SK-N-SH (cell line): ENCODE measurements at regions not wholly inside any gene's neighbourhood (a gene's known extent, or its start where the extent isn't known, plus 50 kb on each side); places are given as distances from the start of the nearest gene placed in this dataset.

Experiments used
- CTCF ChIA-PET: fragments of 300-600, 350-600 bp; formaldehyde crosslinking; extraction: SDS; loops from one replicate; lab custom pipeline; 2021; lab: Yijun Ruan, JAX
- POLR2A ChIA-PET: fragments of 350-600 bp; sonication (Branson Sonifier 250); formaldehyde crosslinking; extraction: SDS; loops from one replicate; lab custom pipeline; 2020; ENCODE audit warnings: antibody characterized with exemption, inconsistent platforms; lab: Yijun Ruan, JAX
- DNase-seq: peaks from one replicate; pipeline ENCODE4 v3.0.0; 2012
- H2AFZ ChIP-seq: fragments of 200-600 bp; sonication (generic); 2 replicates; pipeline ENCODE4 v1.8.1; 2016; ENCODE audit warnings: antibody characterized with exemption, mild to moderate bottlenecking, low read depth
- H3F3A ChIP-seq: fragments of 200-600 bp; sonication (generic); replicated peaks from 2 replicates; pipeline ENCODE3; 2016; ENCODE audit warnings: antibody characterized with exemption, mild to moderate bottlenecking; ENCODE audit not compliant: insufficient read depth
- H3K27ac ChIP-seq, 2 experiments: fragments of 200-500 bp in 1 of 2; fragments of 200-600 bp in 1 of 2; sonication (Bioruptor generic) in 1 of 2; sonication (generic), shearing (Covaris generic) in 1 of 2; 2 replicates each; pipeline versions ENCODE4 v1.5.1 to v1.6.1; 2014 to 2016; ENCODE audit warnings: low read depth in 2 of 2, inconsistent platforms in 1 of 2, low read length in 1 of 2, mild to moderate bottlenecking in 1 of 2, mixed read lengths in 1 of 2
- H3K27me3 ChIP-seq: fragments of 200-600 bp; sonication (generic), shearing (Covaris generic); 2 replicates; pipeline ENCODE4 v1.6.1; 2016; ENCODE audit warnings: mixed run types; ENCODE audit not compliant: insufficient read depth
- H3K36me3 ChIP-seq, 2 experiments: fragments of 200-500 bp in 1 of 2; fragments of 200-600 bp in 1 of 2; sonication (Bioruptor generic) in 1 of 2; sonication (generic) in 1 of 2; replicated peaks in 1 of 2; 2 replicates each; pipeline versions ENCODE3 to v1.5.1; 2014 to 2016; ENCODE audit warnings: low read length in 1 of 2, mild to moderate bottlenecking in 1 of 2; ENCODE audit not compliant: insufficient read depth in 2 of 2, control insufficient read depth in 1 of 2
- H3K4me1 ChIP-seq, 2 experiments: fragments of 200-500 bp in 1 of 2; fragments of 200-600 bp in 1 of 2; sonication (Bioruptor generic) in 1 of 2; sonication (generic), shearing (Covaris generic) in 1 of 2; 2 replicates each; pipeline versions ENCODE4 v1.5.1 to v1.6.1; 2014 to 2016; ENCODE audit warnings: low read depth in 1 of 2, low read length in 1 of 2, mixed run types in 1 of 2; ENCODE audit not compliant: insufficient read depth in 2 of 2, control insufficient read depth in 1 of 2
- H3K4me2 ChIP-seq: fragments of 200-600 bp; sonication (generic), shearing (Covaris generic); 2 replicates; pipeline ENCODE4 v1.6.1; 2017; ENCODE audit warnings: mixed run types
- H3K4me3 ChIP-seq, 2 experiments: fragments of 200-500 bp in 1 of 2; fragments of 200-600 bp in 1 of 2; sonication (Bioruptor generic) in 1 of 2; sonication (generic), shearing (Covaris generic) in 1 of 2; 2 replicates each; pipeline versions ENCODE4 v1.5.1 to v1.8.1; 2014 to 2016; ENCODE audit warnings: low read depth in 2 of 2, inconsistent platforms in 1 of 2, low read length in 1 of 2, mild to moderate bottlenecking in 1 of 2, mixed read lengths in 1 of 2, moderate library complexity in 1 of 2
- H3K79me2 ChIP-seq: fragments of 200-600 bp; sonication (generic); 2 replicates; pipeline ENCODE4 v1.8.1; 2017; ENCODE audit warnings: mild to moderate bottlenecking; ENCODE audit not compliant: insufficient read depth
- H3K9ac ChIP-seq: fragments of 200-600 bp; sonication (generic); 2 replicates; pipeline ENCODE4 v1.6.1; 2017; ENCODE audit warnings: mixed run types
- H3K9me2 ChIP-seq: fragments of 200-600 bp; sonication (generic); 2 replicates; pipeline ENCODE4 v1.6.1; 2017; ENCODE audit warnings: mixed run types
- H3K9me3 ChIP-seq: fragments of 200-600 bp; sonication (generic); 2 replicates; pipeline ENCODE4 v1.6.1; 2017; ENCODE audit warnings: mixed run types, mild to moderate bottlenecking, moderate library complexity
- H4K20me1 ChIP-seq: fragments of 200-600 bp; sonication (generic); 2 replicates; pipeline ENCODE4 v1.6.1; 2017; ENCODE audit warnings: mild to moderate bottlenecking, mixed run types; ENCODE audit not compliant: insufficient read depth
- ELF1 ChIP-seq: IDR thresholded peaks from 2 replicates; pipeline ENCODE4 v1.4.0; 2012
- EP300 ChIP-seq, 2 experiments: IDR thresholded peaks; 2 replicates each; pipeline versions ENCODE4 v1.4.0 to v1.6.1; 2012; ENCODE audit warnings: borderline replicate concordance in 1 of 2, low read depth in 1 of 2, low read length in 1 of 2
- EZH2phosphoT487 ChIP-seq: fragments of 200-600 bp; sonication (generic); IDR thresholded peaks from 2 replicates; pipeline ENCODE4 v1.6.1; 2017; ENCODE audit warnings: low read depth, mixed run types, mild to moderate bottlenecking, antibody characterized with exemption, moderate library complexity, borderline replicate concordance
- FOXJ3 ChIP-seq: sonication (generic); formaldehyde crosslinking; IDR thresholded peaks from 2 replicates; pipeline ENCODE4 v1.5.1; 2020; ENCODE audit warnings: mild to moderate bottlenecking, missing genetic modification reagents
- IRF3 ChIP-seq: fragments of 150-350 bp; IDR thresholded peaks from 2 replicates; pipeline ENCODE4 v1.6.1; 2016; ENCODE audit warnings: mild to moderate bottlenecking, low read depth, low read length
- MAX ChIP-seq: IDR thresholded peaks from 2 replicates; pipeline ENCODE4 v1.4.0; 2012; ENCODE audit warnings: low read depth
- NFIC ChIP-seq: IDR thresholded peaks from 2 replicates; pipeline ENCODE4 v1.4.0; 2012; ENCODE audit warnings: borderline replicate concordance
- NRF1 ChIP-seq: IDR thresholded peaks from 2 replicates; pipeline ENCODE4 v1.6.1; 2012; ENCODE audit warnings: low read depth, mild to moderate bottlenecking, low read length
- POLR2AphosphoS5 ChIP-seq: IDR thresholded peaks from 2 replicates; pipeline ENCODE4 v1.6.1; 2012; ENCODE audit warnings: low read depth, low read length
- RAD21 ChIP-seq: IDR thresholded peaks from 2 replicates; pipeline ENCODE4 v1.6.1; 2012; ENCODE audit warnings: mild to moderate bottlenecking, low read length
- RCOR1 ChIP-seq: fragments of 150-350 bp; IDR thresholded peaks from 2 replicates; pipeline ENCODE4 v1.6.1; 2017; ENCODE audit warnings: antibody characterized with exemption, low read length
- SIN3A ChIP-seq: IDR thresholded peaks from 2 replicates; pipeline ENCODE4 v1.6.1; 2012; ENCODE audit warnings: low read depth, mild to moderate bottlenecking, low read length, moderate library complexity, borderline replicate concordance
- SMC3 ChIP-seq: IDR thresholded peaks from 2 replicates; pipeline ENCODE4 v1.6.1; 2012; ENCODE audit warnings: low read depth, low read length, improper control_type of control experiment
- TAF1 ChIP-seq: IDR thresholded peaks from 2 replicates; pipeline ENCODE4 v1.6.1; 2012; ENCODE audit warnings: low read depth, mild to moderate bottlenecking, low read length, moderate library complexity, borderline replicate concordance
- TCF12 ChIP-seq: IDR thresholded peaks from 2 replicates; pipeline ENCODE4 v1.4.0; 2012
- TEAD4 ChIP-seq: IDR thresholded peaks from 2 replicates; pipeline ENCODE4 v1.4.0; 2012; ENCODE audit warnings: mild to moderate bottlenecking, borderline replicate concordance; ENCODE audit not compliant: insufficient read depth
- USF1 ChIP-seq: IDR thresholded peaks from 2 replicates; pipeline ENCODE4 v1.4.0; 2012; ENCODE audit warnings: low read depth, borderline replicate concordance
- USF2 ChIP-seq: fragments of 150-350 bp; IDR thresholded peaks from 2 replicates; pipeline ENCODE4 v1.6.1; 2017; ENCODE audit warnings: antibody characterized with exemption, low read length, low read depth, borderline replicate concordance
- YY1 ChIP-seq: IDR thresholded peaks from 2 replicates; pipeline ENCODE4 v1.4.0; 2012; ENCODE audit warnings: low read depth, mild to moderate bottlenecking
- ZBTB33 ChIP-seq: IDR thresholded peaks from 2 replicates; pipeline ENCODE4 v1.4.0; 2012; ENCODE audit warnings: low read depth, borderline replicate concordance
- WGBS: methylation state at CpG from one replicate; pipeline ENCODE4 v1.1.6; 2017; ENCODE audit warnings: low lambda C conversion rate; 5-methylcytosine and 5-hydroxymethylcytosine counted together
- TF ChIP-seq, protein P1 (sequence below): IDR thresholded peaks from 2 replicates; pipeline ENCODE4; 2012

- CTCF ChIA-PET: no interaction called here
- Histone ChIP-seq H3K27me3 (no peaks in the 10 kb centered on the region), H3F3A (no peaks in the 10 kb centered on the region), H2AFZ (no peak overlapping the region), H3K4me2 (no peak overlapping the region), H3K4me1 (peaks cover 0 to 5% of the 10 kb centered on the region in 2 experiments; a peak in 2 of 4 replicates), H3K9ac (no peak overlapping the region), H3K36me3 (no peaks in the 10 kb centered on the region), H3K4me3 (no peak overlapping the region), H3K9me3 (no peaks in the 10 kb centered on the region), H3K9me2 (no peaks in the 10 kb centered on the region), H3K79me2 (no peaks in the 10 kb centered on the region), H3K27ac (no peak overlapping the region), H4K20me1 (no peaks in the 10 kb centered on the region)
- POLR2A ChIA-PET: no interaction called here
- DNase-seq: no peak
- TF ChIP-seq FOXJ3 (CRISPR knock-in tag) (no peak), SMC3 (no peak), ELF1 (no peak), NFIC (no peak), MAX (no peak), USF1 (no peak), SIN3A (no peak), POLR2AphosphoS5 (no peak), YY1 (no peak), RCOR1 (no peak), IRF3 (no peak), TCF12 (no peak)
- TF ChIP-seq, protein P1, sequence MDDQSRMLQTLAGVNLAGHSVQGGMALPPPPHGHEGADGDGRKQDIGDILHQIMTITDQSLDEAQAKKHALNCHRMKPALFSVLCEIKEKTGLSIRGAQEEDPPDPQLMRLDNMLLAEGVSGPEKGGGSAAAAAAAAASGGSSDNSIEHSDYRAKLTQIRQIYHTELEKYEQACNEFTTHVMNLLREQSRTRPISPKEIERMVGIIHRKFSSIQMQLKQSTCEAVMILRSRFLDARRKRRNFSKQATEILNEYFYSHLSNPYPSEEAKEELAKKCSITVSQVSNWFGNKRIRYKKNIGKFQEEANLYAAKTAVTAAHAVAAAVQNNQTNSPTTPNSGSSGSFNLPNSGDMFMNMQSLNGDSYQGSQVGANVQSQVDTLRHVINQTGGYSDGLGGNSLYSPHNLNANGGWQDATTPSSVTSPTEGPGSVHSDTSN: no peak
- WGBS: 68% methylated on average over 4 of the region's 4 CpGs
These were observed 170.6 kb upstream of the EDNRA start for GRCh38 chr4:147310312-147310711.

DNA sequence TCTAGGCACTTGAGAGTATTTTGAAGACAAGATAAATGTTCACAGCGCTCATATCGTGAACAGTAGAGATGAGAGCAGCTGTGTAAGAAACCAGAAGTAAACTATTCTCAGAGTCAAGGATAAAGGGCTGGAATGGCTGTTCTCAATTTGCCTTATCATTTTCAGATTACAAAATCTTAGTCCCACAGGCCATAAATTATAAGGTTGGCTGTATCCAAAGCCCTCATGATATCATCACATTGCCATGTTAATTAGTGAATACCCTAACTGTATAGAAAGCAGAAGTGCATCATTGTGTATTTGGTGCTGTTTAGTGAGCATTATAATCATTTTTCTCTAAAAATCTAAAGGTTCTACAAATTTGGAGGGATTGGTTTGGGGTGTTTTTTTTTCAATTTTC, 168.9 kb upstream of the EDNRA start:
- CTCF ChIA-PET: no interaction called here
- WGBS: 84% methylated on average over 2 of the region's 2 CpGs
- no peaks in the 10 kb centered on the region for H3K9me2 ChIP-seq
- no peak for TF ChIP-seq EZH2phosphoT487
- no peak for TF ChIP-seq RAD21
- TF ChIP-seq IRF3: no peak
- no peak for TF ChIP-seq YY1
- TF ChIP-seq USF2: no peak
- TF ChIP-seq ZBTB33: no peak
- TF ChIP-seq TEAD4: no peak
- TF ChIP-seq TAF1: no peak
- no peak for TF ChIP-seq NRF1
- 0 out of 4 replicates have a peak, but pooled peaks of 1 of the 2 experiments have one; percentile 48 for TF ChIP-seq EP300 (IDR thresholded peaks at IDR 0.05; ENCODE audit: borderline replicate concordance in 1 of 2, low read depth in 1 of 2, low read length in 1 of 2)
- TF ChIP-seq RCOR1: peak; percentile 57; the same call in 1 of the 2 replicates

More for the DNA sequence above, 168.9 kb upstream of the EDNRA start:
- no peaks in the 10 kb centered on the region for H3K27me3 ChIP-seq
- POLR2A ChIA-PET: no interaction called here
- H3K36me3 ChIP-seq: no peaks in the 10 kb centered on the region
- H3K9ac ChIP-seq: no peak overlapping the region
- H3K4me2 ChIP-seq: no peak overlapping the region
- no peaks in the 10 kb centered on the region for H3K9me3 ChIP-seq
- DNase-seq: no peak
- peaks cover 0 to 5% of the 10 kb centered on the region in 2 experiments; a peak in 2 of 4 replicates for H3K4me1 ChIP-seq
- no peaks in the 10 kb centered on the region for H3F3A ChIP-seq
- no peak overlapping the region for H3K27ac ChIP-seq
- no peak overlapping the region for H3K4me3 ChIP-seq
- H4K20me1 ChIP-seq: no peaks in the 10 kb centered on the region
- H3K79me2 ChIP-seq: no peaks in the 10 kb centered on the region
- H2AFZ ChIP-seq: no peak overlapping the region
